D721Med (cell line): ENCODE measurements at regions not wholly inside any gene's neighbourhood (a gene's known extent, or its start where the extent isn't known, plus 50 kb on each side); places are given as distances from the start of the nearest gene placed in this dataset.
"Not testable (repeated sequence)": the region's sequence is repeated elsewhere in the genome, so short reads cannot be mapped to it uniquely, and the experiment has no call there.

Source experiments
- DNase-seq: peaks from one replicate; pipeline ENCODE4 v3.0.0; 2011; ENCODE audit warnings: low spot score; ENCODE audit not compliant: insufficient read length
- FAIRE-seq: peaks from 2 replicates; lab custom pipeline; 2011; peaks lifted over from hg19 to GRCh38; lab: Jason Lieb, UNC
- TF ChIP-seq, protein P1 (sequence below): IDR thresholded peaks from 2 replicates; pipeline ENCODE4 v1.5.1; 2012; ENCODE audit warnings: mild to moderate bottlenecking, control low read depth; ENCODE audit not compliant: insufficient read depth; ENCODE audit errors: missing control alignments

DNA sequence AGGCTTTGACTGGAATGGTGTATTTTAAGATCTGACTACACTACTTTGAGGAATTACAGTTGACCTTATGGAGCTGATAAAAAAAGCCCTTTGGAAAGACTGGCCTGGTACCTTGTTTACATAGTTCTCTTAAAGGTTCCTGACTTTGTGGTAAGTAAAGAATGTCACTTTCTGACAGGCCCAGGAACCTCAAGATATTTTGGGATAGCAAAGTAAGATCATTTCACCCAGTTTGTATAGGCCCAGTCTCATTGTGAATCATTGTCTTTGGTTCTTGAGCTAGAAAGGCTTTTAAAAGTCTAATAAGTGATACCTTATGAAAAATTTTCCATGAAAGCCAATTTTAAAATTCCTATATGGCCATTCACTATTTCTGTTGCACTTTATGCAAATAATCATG, 316.3 kb upstream of the LRRTM4 start:
- no peak for DNase-seq
- TF ChIP-seq, protein P1, sequence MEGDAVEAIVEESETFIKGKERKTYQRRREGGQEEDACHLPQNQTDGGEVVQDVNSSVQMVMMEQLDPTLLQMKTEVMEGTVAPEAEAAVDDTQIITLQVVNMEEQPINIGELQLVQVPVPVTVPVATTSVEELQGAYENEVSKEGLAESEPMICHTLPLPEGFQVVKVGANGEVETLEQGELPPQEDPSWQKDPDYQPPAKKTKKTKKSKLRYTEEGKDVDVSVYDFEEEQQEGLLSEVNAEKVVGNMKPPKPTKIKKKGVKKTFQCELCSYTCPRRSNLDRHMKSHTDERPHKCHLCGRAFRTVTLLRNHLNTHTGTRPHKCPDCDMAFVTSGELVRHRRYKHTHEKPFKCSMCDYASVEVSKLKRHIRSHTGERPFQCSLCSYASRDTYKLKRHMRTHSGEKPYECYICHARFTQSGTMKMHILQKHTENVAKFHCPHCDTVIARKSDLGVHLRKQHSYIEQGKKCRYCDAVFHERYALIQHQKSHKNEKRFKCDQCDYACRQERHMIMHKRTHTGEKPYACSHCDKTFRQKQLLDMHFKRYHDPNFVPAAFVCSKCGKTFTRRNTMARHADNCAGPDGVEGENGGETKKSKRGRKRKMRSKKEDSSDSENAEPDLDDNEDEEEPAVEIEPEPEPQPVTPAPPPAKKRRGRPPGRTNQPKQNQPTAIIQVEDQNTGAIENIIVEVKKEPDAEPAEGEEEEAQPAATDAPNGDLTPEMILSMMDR = no peak
- FAIRE-seq = no peak

GRCh38 chr2:77839102-77839501, 316.9 kb upstream of the LRRTM4 start:
- FAIRE-seq = no peak
- TF ChIP-seq, protein P1 = no peak
- no peak for DNase-seq

- DNase-seq (no peak), FAIRE-seq (no peak)
- TF ChIP-seq, protein P1 = no peak
These were observed 339.9 kb upstream of the LRRTM4 start for GRCh38 chr2:77862120-77862519.

GRCh38 chr2:77864426-77864825, 342.2 kb upstream of the LRRTM4 start:
- FAIRE-seq (no peak), DNase-seq (no peak)
- TF ChIP-seq, protein P1 = no peak

DNA sequence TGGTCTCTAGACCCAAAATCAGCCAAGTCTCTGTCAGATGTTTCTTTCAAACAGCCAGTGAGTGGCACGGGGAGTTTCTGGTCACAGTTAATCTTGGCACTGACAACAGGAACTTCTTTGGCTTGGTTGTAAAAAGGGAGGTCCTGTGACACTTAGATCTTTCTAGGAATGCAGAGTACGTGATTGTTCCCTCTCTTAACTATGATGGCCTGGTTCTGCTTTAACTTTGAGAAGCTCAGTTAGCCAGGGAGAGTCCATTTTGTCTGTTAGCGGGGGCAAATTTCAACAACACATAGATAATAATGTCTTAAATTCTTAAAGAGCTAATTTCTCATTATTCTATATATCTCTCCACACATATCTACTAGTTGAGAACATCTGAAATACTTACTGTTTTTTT, 344.5 kb upstream of the LRRTM4 start:
- DNase-seq (no peak), FAIRE-seq (no peak)

GRCh38 chr2:77867146-77867545, 345.0 kb upstream of the LRRTM4 start:
- FAIRE-seq = no peak
- no peak for DNase-seq
- TF ChIP-seq, protein P1 = no peak

More for the DNA sequence above, 344.5 kb upstream of the LRRTM4 start:
- TF ChIP-seq, protein P1 = no peak

DNA sequence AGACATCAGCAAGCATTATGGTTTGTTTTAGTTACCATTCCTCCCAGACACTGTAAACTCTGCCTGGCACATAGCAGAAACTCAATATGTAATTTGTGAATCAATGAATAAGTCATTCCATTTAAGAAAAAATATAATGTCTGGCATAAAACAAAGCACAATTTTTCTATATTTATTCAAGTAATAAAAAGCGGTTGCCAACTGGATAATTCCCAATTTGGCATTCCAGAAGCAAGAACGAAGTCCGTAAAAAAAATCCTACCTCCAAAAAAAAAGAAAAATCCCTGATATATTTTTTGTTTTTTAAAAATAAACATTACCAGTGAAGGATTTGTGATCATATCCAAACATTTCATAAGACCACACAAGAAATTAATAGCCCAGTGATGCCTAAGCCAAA, 351.3 kb upstream of the LRRTM4 start:
- TF ChIP-seq, protein P1 = no peak
- FAIRE-seq (no peak), DNase-seq (no peak)

DNA sequence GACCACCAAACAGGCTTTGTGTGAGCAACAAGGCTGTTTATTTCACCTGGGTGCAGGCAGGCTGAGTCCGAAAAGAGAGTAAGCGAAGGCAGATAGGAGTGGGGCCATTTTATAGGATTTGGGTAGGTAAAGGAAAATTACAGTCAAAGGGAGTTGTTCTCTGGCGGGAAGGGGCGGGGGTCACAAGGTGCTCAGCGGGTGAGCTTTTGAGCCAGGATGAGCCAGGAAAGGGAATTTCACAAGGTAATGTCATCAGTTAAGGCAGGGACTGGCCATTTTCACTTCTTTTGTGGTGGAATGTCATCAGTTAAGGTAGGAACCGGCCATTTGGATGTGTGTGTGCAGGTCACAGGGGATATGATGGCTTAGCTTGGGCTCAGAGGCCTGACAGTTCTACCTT, 378.0 kb upstream of the LRRTM4 start:
- not testable (repeated sequence) for FAIRE-seq, DNase-seq
